Upper lobe of left lung (tissue), 6 donors: ENCODE measurements at regions not wholly inside any gene's neighbourhood (a gene's known extent, or its start where the extent isn't known, plus 50 kb on each side); places are given as distances from the start of the nearest gene placed in this dataset.
A peak's percentile ranks its signal among the peaks of the same experiment; 100 is the strongest.

Source experiments
- ATAC-seq, 2 donors: fragments of 200-7000 bp; cut with Tn5 transposase; one replicate each; pipeline ENCODE4 v1.9.1; 2022; ENCODE audit warnings: mild to moderate bottlenecking in 2 of 2, moderate library complexity in 2 of 2; ENCODE audit not compliant: low FRiP score in 2 of 2
- DNase-seq, 2 donors: peaks; one replicate each; pipeline ENCODE4 v3.0.0-alpha.2; 2019 to 2020
- H3K27ac ChIP-seq, 4 donors: fragments of 200-600 bp; sonication (generic); one replicate each; pipeline ENCODE4 v1.5.1; 2016 to 2019
- H3K27me3 ChIP-seq, 4 donors: fragments of 200-600 bp; sonication (generic); one replicate each; pipeline ENCODE4 v1.5.1; 2017 to 2019
- H3K36me3 ChIP-seq, 4 donors: fragments of 200-600 bp; sonication (generic); one replicate each; pipeline ENCODE4 v1.5.1; 2016 to 2019
- H3K4me1 ChIP-seq, 4 donors: fragments of 200-600 bp; sonication (generic); one replicate each; pipeline ENCODE4 v1.5.1; 2018 to 2019
- H3K4me3 ChIP-seq, 4 donors: fragments of 200-600 bp; sonication (generic); one replicate each; pipeline ENCODE4 v1.5.1; 2017 to 2019; ENCODE audit warnings: mild to moderate bottlenecking in 2 of 4, moderate library complexity in 1 of 4
- H3K9me3 ChIP-seq, 4 donors: fragments of 200-600 bp; sonication (generic); one replicate each; pipeline ENCODE4 v1.5.1; 2018 to 2019
- CTCF ChIP-seq, 6 experiments: fragments of 450-650 bp in 4 of 6; fragments of 200-600 bp in 2 of 6; sonication (generic) in 2 of 6; IDR thresholded peaks; one replicate each; pipeline ENCODE4 v1.5.1; 2016 to 2019; ENCODE audit warnings: antibody characterized with exemption in 6 of 6
- EP300 ChIP-seq, 4 donors: sonication (generic); formaldehyde crosslinking; IDR thresholded peaks; one replicate each; pipeline ENCODE4 v1.5.1; 2017; ENCODE audit warnings: antibody characterized with exemption in 4 of 4, control low read depth in 2 of 4
- POLR2A ChIP-seq, 4 donors: fragments of 450-650 bp; IDR thresholded peaks; one replicate each; pipeline ENCODE4 v1.5.1; 2016 to 2017; ENCODE audit warnings: antibody characterized with exemption in 4 of 4, mild to moderate bottlenecking in 2 of 4
- POLR2AphosphoS5 ChIP-seq, 2 donors: sonication (generic); formaldehyde crosslinking; IDR thresholded peaks; one replicate each; pipeline ENCODE4 v1.5.1; 2017; ENCODE audit warnings: antibody characterized with exemption in 2 of 2
- WGBS, 2 donors: methylation state at CpG; one replicate each; pipeline ENCODE4 v1.1.5; 2017 to 2018; 5-methylcytosine and 5-hydroxymethylcytosine counted together
- donor health status: DM: no; HTN: no; CAD: no; lungs with moderate emphysema.
- donor health status: DM: no; HTN: yes; CAD: no; lungs with severe emphysema.

- TF ChIP-seq EP300 (IDR thresholded peaks at IDR 0.05): no peak
- TF ChIP-seq CTCF (IDR thresholded peaks at IDR 0.05): peak in 5 of 6 experiments; percentile 30 to 51 (median 43)
- Histone ChIP-seq H3K27ac (no peak overlapping the region), H3K4me1 (no peaks in the 10 kb centered on the region), H3K9me3 (no peaks in the 10 kb centered on the region), H3K4me3 (no peak overlapping the region), H3K36me3 (no peaks in the 10 kb centered on the region), H3K27me3 (no peaks in the 10 kb centered on the region)
- ATAC-seq (peak in 1 of 2 donors; percentile 53), DNase-seq (no peak)
- WGBS, 2 donors: 52 to 59% methylated on average over 15 of the region's 16 CpGs
These were observed 228.1 kb upstream of the PFKP start for GRCh38 chr10:2839081-2839725.

- DNase-seq (no peak), ATAC-seq (no peak)
- no peaks in the 10 kb centered on the region for H3K27me3 ChIP-seq
- 70 to 85% methylated on average over 7 of the region's 7 CpGs for WGBS, 2 donors
- no peak overlapping the region for H3K4me3 ChIP-seq
- no peak overlapping the region for H3K27ac ChIP-seq
- H3K36me3 ChIP-seq: no peaks in the 10 kb centered on the region
- no peaks in the 10 kb centered on the region for H3K4me1 ChIP-seq
- no peak for TF ChIP-seq POLR2AphosphoS5 (IDR thresholded peaks at IDR 0.05)
- TF ChIP-seq CTCF (IDR thresholded peaks at IDR 0.05): no peak
- no peak for TF ChIP-seq POLR2A (IDR thresholded peaks at IDR 0.05)
- no peak for TF ChIP-seq EP300 (IDR thresholded peaks at IDR 0.05)
- H3K9me3 ChIP-seq: no peaks in the 10 kb centered on the region
These were observed 229.7 kb upstream of the PFKP start for GRCh38 chr10:2837674-2838073.

DNA sequence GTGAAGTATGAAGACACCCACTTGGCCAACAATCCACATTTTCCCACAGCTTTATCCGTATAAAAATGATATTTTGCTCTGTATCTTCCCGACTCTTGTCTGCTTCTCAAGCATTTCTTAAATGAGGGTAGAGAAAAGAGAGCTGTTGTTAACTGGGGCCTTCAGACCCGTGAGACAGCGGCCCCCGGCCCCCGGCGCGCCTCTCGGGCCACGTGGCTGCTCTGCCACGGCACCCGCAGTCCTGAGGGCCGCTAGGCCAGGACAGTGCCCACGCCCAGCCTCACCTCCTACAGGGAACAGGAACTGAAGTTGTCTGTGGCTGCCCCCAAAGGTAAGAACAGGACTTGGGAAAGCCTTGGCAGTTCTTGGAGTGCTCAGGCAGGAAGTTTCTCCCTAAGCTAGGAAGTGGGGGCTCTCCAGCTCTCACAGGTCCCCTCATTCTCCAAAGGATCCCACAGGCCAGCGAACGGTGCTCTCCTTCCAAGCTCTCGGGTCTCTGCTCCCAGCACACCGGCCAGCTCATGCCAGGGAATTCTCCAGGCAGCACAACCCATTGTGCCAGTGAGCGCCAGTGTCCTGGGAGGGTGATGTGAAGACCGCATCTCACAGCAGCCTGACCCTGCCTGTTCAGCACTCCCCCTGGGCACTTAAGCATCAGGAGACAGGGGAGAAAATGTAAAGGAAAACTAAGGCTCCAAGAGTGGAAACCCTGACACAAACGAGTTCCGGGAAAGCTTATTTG is 230.3 kb upstream of the PFKP start:
- no peaks in the 10 kb centered on the region for H3K27me3 ChIP-seq
- TF ChIP-seq EP300 (IDR thresholded peaks at IDR 0.05): no peak
- no peak for TF ChIP-seq CTCF (IDR thresholded peaks at IDR 0.05)
- TF ChIP-seq POLR2A (IDR thresholded peaks at IDR 0.05): no peak
- TF ChIP-seq POLR2AphosphoS5 (IDR thresholded peaks at IDR 0.05): no peak
- no peaks in the 10 kb centered on the region for H3K4me1 ChIP-seq
- H3K9me3 ChIP-seq: no peaks in the 10 kb centered on the region
- WGBS, 2 donors: 85 to 92% methylated on average over 18 to 22 of the region's 22 CpGs
- no peak overlapping the region for H3K4me3 ChIP-seq
- no peaks in the 10 kb centered on the region for H3K36me3 ChIP-seq
- no peak overlapping the region for H3K27ac ChIP-seq
- DNase-seq (peak in 1 of 2 donors; percentile 77), ATAC-seq (no peak)

DNA sequence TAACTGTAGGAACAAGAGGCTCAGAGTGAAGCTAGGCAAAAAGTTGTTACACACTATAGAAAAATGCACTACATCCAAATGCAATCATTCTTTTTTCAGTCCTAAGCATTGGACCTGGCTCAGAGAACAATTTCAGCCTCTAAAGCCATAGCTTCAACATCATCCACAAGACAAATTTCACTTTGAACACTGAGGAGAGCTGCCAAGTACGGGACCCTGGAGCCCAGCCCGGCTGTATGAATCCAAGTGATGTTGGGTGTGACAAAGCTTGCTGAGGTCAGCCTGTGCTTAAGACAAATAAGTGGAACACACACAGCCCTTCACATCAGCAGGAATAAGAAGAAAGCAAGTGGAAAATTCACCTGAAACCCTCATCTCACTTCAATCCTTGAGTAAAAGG is 233.1 kb upstream of the PFKP start:
- TF ChIP-seq POLR2AphosphoS5 (IDR thresholded peaks at IDR 0.05) (no peak), EP300 (IDR thresholded peaks at IDR 0.05) (no peak), CTCF (IDR thresholded peaks at IDR 0.05) (no peak), POLR2A (IDR thresholded peaks at IDR 0.05) (no peak)
- H3K4me3 ChIP-seq: no peak overlapping the region
- ATAC-seq (no peak), DNase-seq (no peak)
- no peak overlapping the region for H3K27ac ChIP-seq
- no peaks in the 10 kb centered on the region for H3K27me3 ChIP-seq
- no peaks in the 10 kb centered on the region for H3K9me3 ChIP-seq
- 41 to 66% methylated on average over 2 of the region's 2 CpGs for WGBS, 2 donors
- no peaks in the 10 kb centered on the region for H3K36me3 ChIP-seq
- no peaks in the 10 kb centered on the region for H3K4me1 ChIP-seq

DNA sequence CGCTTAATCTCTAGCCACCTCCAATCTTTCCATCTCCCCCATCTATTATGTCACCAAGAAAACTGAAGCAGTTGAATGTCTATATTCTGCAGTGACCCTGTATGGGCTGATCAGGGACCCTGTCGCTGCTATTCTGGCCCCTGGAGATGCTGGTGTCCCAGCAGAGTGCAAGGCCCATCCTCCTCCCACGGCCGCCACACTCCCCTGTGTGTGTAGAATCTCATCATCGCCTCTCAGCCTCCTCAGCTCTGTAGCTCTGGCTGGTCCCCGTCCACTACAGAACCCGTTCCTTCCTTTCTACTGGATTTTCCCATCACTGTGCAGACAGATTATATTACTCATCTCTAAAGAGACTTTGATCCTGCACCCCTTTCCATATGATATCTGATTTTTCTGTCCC is 235.8 kb upstream of the PFKP start:
- no peaks in the 10 kb centered on the region for H3K36me3 ChIP-seq
- H3K27me3 ChIP-seq: no peaks in the 10 kb centered on the region
- no peak overlapping the region for H3K4me3 ChIP-seq
- no peak for ATAC-seq
- H3K9me3 ChIP-seq: no peaks in the 10 kb centered on the region
- H3K4me1 ChIP-seq: no peaks in the 10 kb centered on the region
- no peak for TF ChIP-seq EP300 (IDR thresholded peaks at IDR 0.05)
- no peak for TF ChIP-seq CTCF (IDR thresholded peaks at IDR 0.05)
- no peak for TF ChIP-seq POLR2A (IDR thresholded peaks at IDR 0.05)
- TF ChIP-seq POLR2AphosphoS5 (IDR thresholded peaks at IDR 0.05): no peak
- no peak for DNase-seq
- no peak overlapping the region for H3K27ac ChIP-seq
- WGBS, 2 donors: 82 to 83% methylated on average over 7 of the region's 7 CpGs
